H1 (cell line): ENCODE measurements at regions not wholly inside any gene's neighbourhood (a gene's known extent, or its start where the extent isn't known, plus 50 kb on each side); places are given as distances from the start of the nearest gene placed in this dataset.
A peak's percentile ranks its signal among the peaks of the same experiment; 100 is the strongest.

Experiments
- CTCF ChIA-PET: fragments of 300-600 bp; sonication (Branson Sonifier 250); formaldehyde crosslinking; loops from one replicate; lab custom pipeline; 2021; ENCODE audit not compliant: partially characterized antibody; lab: Charles Lee
- POLR2A ChIA-PET: fragments of 300-600 bp; sonication (Branson Sonifier 250); formaldehyde crosslinking; loops from one replicate; lab custom pipeline; 2021; ENCODE audit warnings: inconsistent platforms; ENCODE audit not compliant: partially characterized antibody; lab: Charles Lee
- DNase-seq, 2 experiments: peaks; one replicate each; pipeline versions ENCODE4 v3.0.0 to v3.0.0-alpha.2; 2010 to 2022; ENCODE audit warnings: low spot score in 2 of 2, low read depth in 1 of 2, mixed read lengths in 1 of 2
- FAIRE-seq: peaks from 2 replicates; lab custom pipeline; 2011; peaks lifted over from hg19 to GRCh38; lab: Jason Lieb, UNC
- H2AFZ ChIP-seq: 2 replicates; pipeline ENCODE4 v1.8.1; 2012; ENCODE audit warnings: low read length, inconsistent platforms
- H2AK5ac ChIP-seq: 2 replicates; pipeline ENCODE4 v1.6.1; 2013; ENCODE audit warnings: low read depth, low read length
- H2BK120ac ChIP-seq: replicated peaks from 2 replicates; pipeline ENCODE3; 2013; ENCODE audit warnings: low read depth, low read length, inconsistent platforms
- H2BK12ac ChIP-seq: 2 replicates; pipeline ENCODE4 v1.6.1; 2013; ENCODE audit warnings: low read depth, low read length
- H2BK15ac ChIP-seq: 2 replicates; pipeline ENCODE4 v1.6.1; 2013; ENCODE audit warnings: low read length
- H2BK20ac ChIP-seq: 2 replicates; pipeline ENCODE4 v1.6.1; 2013; ENCODE audit warnings: low read length
- H2BK5ac ChIP-seq: 2 replicates; pipeline ENCODE4 v1.6.1; 2013; ENCODE audit warnings: low read depth, low read length
- H3K14ac ChIP-seq: 2 replicates; pipeline ENCODE4 v1.6.1; 2013; ENCODE audit warnings: inconsistent platforms; ENCODE audit not compliant: insufficient read length
- H3K18ac ChIP-seq: 2 replicates; pipeline ENCODE4 v1.6.1; 2013; ENCODE audit warnings: low read length; ENCODE audit errors: extremely low read depth
- H3K23ac ChIP-seq: 2 replicates; pipeline ENCODE4 v1.6.1; 2013; ENCODE audit warnings: inconsistent platforms; ENCODE audit not compliant: insufficient read length
- H3K23me2 ChIP-seq: 2 replicates; pipeline ENCODE4 v1.6.1; 2013; ENCODE audit warnings: low read depth, low read length
- H3K27ac ChIP-seq: 2 replicates; pipeline ENCODE4 v1.6.1; 2011; ENCODE audit warnings: low read depth, low read length, inconsistent platforms
- H3K27me3 ChIP-seq, 4 experiments: replicated peaks in 1 of 4; 1 replicate in 1 of 4; 2 replicates in 3 of 4; pipeline versions ENCODE4 v1.6.1 to v1.8.1; 2011 to 2013; ENCODE audit warnings: low read length in 3 of 4, mild to moderate bottlenecking in 3 of 4, inconsistent platforms in 2 of 4, mixed read lengths in 2 of 4, moderate library complexity in 1 of 4; ENCODE audit not compliant: control insufficient read depth in 3 of 4, insufficient read depth in 3 of 4; ENCODE audit errors: extremely low read depth in 1 of 4
- H3K36me3 ChIP-seq, 4 experiments: 2 replicates each; pipeline versions ENCODE4 v1.6.1 to v1.8.1; 2011 to 2013; ENCODE audit warnings: mild to moderate bottlenecking in 4 of 4, low read length in 3 of 4, moderate library complexity in 2 of 4, control low read depth in 1 of 4, inconsistent platforms in 1 of 4; ENCODE audit not compliant: insufficient read depth in 4 of 4, control insufficient read depth in 2 of 4
- H3K4ac ChIP-seq: replicated peaks from 2 replicates; pipeline ENCODE3; 2013; ENCODE audit warnings: low read length, low read depth, mixed read lengths, inconsistent platforms; ENCODE audit not compliant: insufficient read length
- H3K4me1 ChIP-seq, 4 experiments: replicated peaks in 1 of 4; 1 replicate in 1 of 4; 2 replicates in 3 of 4; pipeline versions ENCODE4 v1.6.1 to v1.8.1; 2011 to 2013; ENCODE audit warnings: low read length in 3 of 4, inconsistent platforms in 2 of 4, mixed read lengths in 1 of 4; ENCODE audit not compliant: insufficient read depth in 4 of 4, control insufficient read depth in 3 of 4
- H3K4me2 ChIP-seq, 2 experiments: 2 replicates each; pipeline versions ENCODE4 v1.6.1 to v1.8.1; 2011 to 2013; ENCODE audit warnings: low read depth in 2 of 2, low read length in 2 of 2, control low read depth in 1 of 2, inconsistent platforms in 1 of 2, mild to moderate bottlenecking in 1 of 2; ENCODE audit not compliant: insufficient read depth in 1 of 2
- H3K4me3 ChIP-seq, 4 experiments: fragments of 200-600, 300-600 bp in 1 of 4; sonication (generic), shearing (Covaris generic), sonication (Bioruptor Twin) in 1 of 4; 2 replicates each; pipeline versions ENCODE4 v1.5.1 to v1.8.1; 2011 to 2016; ENCODE audit warnings: low read length in 4 of 4, low read depth in 3 of 4, control low read depth in 2 of 4, inconsistent platforms in 2 of 4, mild to moderate bottlenecking in 2 of 4, mixed read lengths in 1 of 4, moderate library complexity in 1 of 4; ENCODE audit not compliant: insufficient read depth in 2 of 4; ENCODE audit errors: extremely low read depth in 1 of 4
- H3K56ac ChIP-seq: replicated peaks from 2 replicates; pipeline ENCODE3; 2013; ENCODE audit warnings: low read depth, mild to moderate bottlenecking, mixed read lengths, low read length, inconsistent platforms; ENCODE audit not compliant: insufficient read length
- H3K79me1 ChIP-seq: 2 replicates; pipeline ENCODE4 v1.6.1; 2013; ENCODE audit warnings: low read depth, low read length, control low read depth
- H3K79me2 ChIP-seq, 2 experiments: 2 replicates each; pipeline versions ENCODE4 v1.6.1 to v1.8.1; 2012 to 2013; ENCODE audit warnings: low read length in 2 of 2, mild to moderate bottlenecking in 2 of 2, inconsistent platforms in 1 of 2; ENCODE audit not compliant: insufficient read depth in 2 of 2, control insufficient read depth in 1 of 2
- H3K9ac ChIP-seq, 4 experiments: replicated peaks in 1 of 4; 1 replicate in 1 of 4; 2 replicates in 3 of 4; pipeline versions ENCODE4 v1.6.1 to v1.8.1; 2011 to 2013; ENCODE audit warnings: low read depth in 3 of 4, low read length in 3 of 4, control low read depth in 2 of 4, mild to moderate bottlenecking in 2 of 4, moderate library complexity in 2 of 4, inconsistent platforms in 1 of 4; ENCODE audit errors: extremely low read depth in 1 of 4
- H3K9me3 ChIP-seq, 2 experiments: 2 replicates each; pipeline versions ENCODE4 v1.6.1 to v1.8.1; 2012 to 2013; ENCODE audit warnings: mild to moderate bottlenecking in 2 of 2, moderate library complexity in 2 of 2, control low read depth in 1 of 2, inconsistent platforms in 1 of 2, low read depth in 1 of 2, low read length in 1 of 2, mixed read lengths in 1 of 2; ENCODE audit not compliant: insufficient read depth in 2 of 2
- H4K20me1 ChIP-seq, 2 experiments: replicated peaks in 1 of 2; 2 replicates each; pipeline versions ENCODE3 to v1.8.1; 2011 to 2013; ENCODE audit warnings: inconsistent platforms in 2 of 2, low read length in 2 of 2, mild to moderate bottlenecking in 1 of 2; ENCODE audit not compliant: insufficient read depth in 2 of 2, control insufficient read depth in 1 of 2
- H4K5ac ChIP-seq: 2 replicates; pipeline ENCODE4 v1.6.1; 2013; ENCODE audit warnings: low read length, low read depth, mixed read lengths, inconsistent platforms; ENCODE audit not compliant: insufficient read length
- H4K8ac ChIP-seq: 2 replicates; pipeline ENCODE4 v1.8.0; 2013; ENCODE audit warnings: mild to moderate bottlenecking, moderate library complexity, low read length, inconsistent platforms; ENCODE audit not compliant: insufficient read depth; ENCODE audit errors: extremely low read depth
- H4K91ac ChIP-seq: replicated peaks from 2 replicates; pipeline ENCODE3; 2013; ENCODE audit warnings: low read length, mixed read lengths, inconsistent platforms; ENCODE audit not compliant: insufficient read length
- RAD21 ChIP-seq, 2 experiments: IDR thresholded peaks in 1 of 2; conservative IDR thresholded peaks in 1 of 2; 2 replicates each; pipeline ENCODE4 v1.6.1; 2011; ENCODE audit warnings: low read depth in 2 of 2, low read length in 2 of 2, improper control_type of control experiment in 1 of 2, inconsistent platforms in 1 of 2, mild to moderate bottlenecking in 1 of 2, moderate library complexity in 1 of 2
- WGBS, 2 experiments: shearing (Covaris generic) in 1 of 2; methylation state at CpG; one replicate each; pipeline versions ENCODE4 v1.1.6 to v1.1.7; 2013 to 2015; ENCODE audit warnings: low lambda C conversion rate in 2 of 2, mixed read lengths in 2 of 2, inconsistent platforms in 1 of 2, low coverage in 1 of 2, missing lambda C conversion rate in 1 of 2; ENCODE audit not compliant: insufficient replicate concordance in 2 of 2, insufficient coverage in 1 of 2, insufficient read length in 1 of 2; ENCODE audit errors: extremely low coverage in 1 of 2, missing lambda C conversion rate in 1 of 2; 5-methylcytosine and 5-hydroxymethylcytosine counted together
- TF ChIP-seq, protein P1 (sequence below): IDR thresholded peaks from 2 replicates; pipeline ENCODE4 v1.6.1; 2011; ENCODE audit warnings: low read length, improper control_type of control experiment

DNA sequence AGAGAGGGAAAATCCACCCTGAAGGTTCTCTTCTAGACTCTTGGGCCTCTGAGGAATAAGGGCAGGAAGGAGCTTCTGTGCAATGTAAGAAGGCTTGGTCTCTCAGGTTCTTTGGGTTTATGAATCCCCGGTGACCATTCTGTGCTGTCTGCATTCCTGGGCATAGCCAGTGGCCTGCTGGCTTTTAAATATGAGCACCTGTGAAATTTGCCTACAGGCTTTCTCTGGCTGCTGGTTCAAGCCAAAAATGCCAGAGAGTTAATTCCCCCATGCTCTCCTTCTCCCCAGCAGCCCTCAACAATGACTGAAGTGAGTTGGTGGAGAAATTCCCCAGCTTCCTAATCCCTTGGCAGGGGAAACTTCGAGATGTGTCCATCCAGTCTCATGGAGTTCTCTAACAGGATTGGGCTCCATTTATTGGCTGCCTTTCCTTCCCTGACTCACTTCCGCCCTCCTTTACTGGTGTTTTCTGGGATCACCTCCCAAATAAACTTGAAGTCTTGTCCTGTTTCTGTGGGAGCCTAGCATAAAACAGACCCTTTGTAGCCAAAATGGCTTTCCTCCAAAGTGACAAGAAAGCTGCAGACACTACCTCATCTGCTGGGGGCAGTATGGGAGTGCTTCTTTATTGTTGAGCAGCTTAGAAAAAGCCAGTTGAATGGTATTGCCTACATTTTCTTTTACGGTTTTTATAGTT is 179.4 kb upstream of the CASK start:
- Histone ChIP-seq H2BK120ac (no peak overlapping the region), H2BK5ac (no peak overlapping the region), H2AFZ (no peak overlapping the region), H3K9ac (no peak overlapping the region), H2AK5ac (no peak overlapping the region), H3K4me2 (no peak overlapping the region), H4K8ac (no peak overlapping the region), H3K4me3 (no peak overlapping the region), H3K27ac (no peak overlapping the region), H3K27me3 (no peaks in the 10 kb centered on the region), H4K20me1 (no peaks in the 10 kb centered on the region), H3K14ac (no peak overlapping the region), H3K9me3 (no peaks in the 10 kb centered on the region), H3K4me1 (no peaks in the 10 kb centered on the region), H2BK12ac (no peak overlapping the region), H4K5ac (no peak overlapping the region), H3K23me2 (no peaks in the 10 kb centered on the region), H2BK20ac (no peak overlapping the region), H3K18ac (no peak overlapping the region), H2BK15ac (no peak overlapping the region), H3K23ac (no peak overlapping the region), H3K56ac (no peak overlapping the region), H4K91ac (no peak overlapping the region), H3K4ac (no peak overlapping the region), H3K79me1 (no peaks in the 10 kb centered on the region), H3K79me2 (no peaks in the 10 kb centered on the region), H3K36me3 (no peaks in the 10 kb centered on the region)
- WGBS, 2 experiments, result 87% methylated on average over 3 of the region's 4 CpGs; no CpG with 5 or more reads in 1 of the 2 experiments
- FAIRE-seq (no peak), DNase-seq (no peak)
- TF ChIP-seq RAD21 (IDR thresholded peaks at IDR 0.05 in 1 of 2, conservative IDR thresholded peaks at IDR 0.05 in 1 of 2; ENCODE audit: low read depth in 2 of 2, low read length in 2 of 2), result peak in 1 of 2 experiments; percentile 16; a peak in 1 of 4 replicates
- TF ChIP-seq, protein P1, sequence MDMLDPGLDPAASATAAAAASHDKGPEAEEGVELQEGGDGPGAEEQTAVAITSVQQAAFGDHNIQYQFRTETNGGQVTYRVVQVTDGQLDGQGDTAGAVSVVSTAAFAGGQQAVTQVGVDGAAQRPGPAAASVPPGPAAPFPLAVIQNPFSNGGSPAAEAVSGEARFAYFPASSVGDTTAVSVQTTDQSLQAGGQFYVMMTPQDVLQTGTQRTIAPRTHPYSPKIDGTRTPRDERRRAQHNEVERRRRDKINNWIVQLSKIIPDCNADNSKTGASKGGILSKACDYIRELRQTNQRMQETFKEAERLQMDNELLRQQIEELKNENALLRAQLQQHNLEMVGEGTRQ, result no peak
- ChIA-PET POLR2A (no interaction called here), CTCF (no interaction called here)
